A549 (cell line): ENCODE measurements at regions not wholly inside any gene's neighbourhood (a gene's known extent, or its start where the extent isn't known, plus 50 kb on each side); places are given as distances from the start of the nearest gene placed in this dataset.

ENCODE experiments used
- HDAC2 ChIP-seq: fragments of 200-600 bp; sonication (generic); IDR thresholded peaks from 2 replicates; pipeline ENCODE4 v1.6.1; 2016
- MAFK ChIP-seq: fragments of 450-650 bp; IDR thresholded peaks from 2 replicates; pipeline ENCODE4 v1.6.1; 2014; ENCODE audit not compliant: partially characterized antibody
- POLR2A ChIP-seq: IDR thresholded peaks from 2 replicates; pipeline ENCODE4 v1.6.1; 2012; ENCODE audit warnings: mild to moderate bottlenecking, low read length
- RAD21 ChIP-seq, 2 experiments: fragments of >200 bp in 1 of 2; sonication (Bioruptor Twin) in 1 of 2; formaldehyde crosslinking in 1 of 2; IDR thresholded peaks in 1 of 2; conservative IDR thresholded peaks in 1 of 2; 2 replicates in 1 of 2; 3 replicates in 1 of 2; pipeline ENCODE4 v1.6.1; 2012 to 2018; ENCODE audit warnings: inconsistent platforms in 1 of 2
- RCOR1 ChIP-seq: fragments of 150-350 bp; IDR thresholded peaks from 2 replicates; pipeline ENCODE4 v1.6.1; 2014; ENCODE audit warnings: antibody characterized with exemption, low read length, low read depth
- RNF2 ChIP-seq: fragments of 200-600 bp; sonication (generic); IDR thresholded peaks from 2 replicates; pipeline ENCODE4 v1.6.1; 2016; ENCODE audit warnings: low read depth, mild to moderate bottlenecking, antibody characterized with exemption, moderate library complexity, borderline replicate concordance
- TF ChIP-seq, protein P1 (sequence below): fragments of >200 bp; sonication (Bioruptor Twin); formaldehyde crosslinking; IDR thresholded peaks from 3 replicates; pipeline ENCODE4 v1.5.1; 2016

DNA sequence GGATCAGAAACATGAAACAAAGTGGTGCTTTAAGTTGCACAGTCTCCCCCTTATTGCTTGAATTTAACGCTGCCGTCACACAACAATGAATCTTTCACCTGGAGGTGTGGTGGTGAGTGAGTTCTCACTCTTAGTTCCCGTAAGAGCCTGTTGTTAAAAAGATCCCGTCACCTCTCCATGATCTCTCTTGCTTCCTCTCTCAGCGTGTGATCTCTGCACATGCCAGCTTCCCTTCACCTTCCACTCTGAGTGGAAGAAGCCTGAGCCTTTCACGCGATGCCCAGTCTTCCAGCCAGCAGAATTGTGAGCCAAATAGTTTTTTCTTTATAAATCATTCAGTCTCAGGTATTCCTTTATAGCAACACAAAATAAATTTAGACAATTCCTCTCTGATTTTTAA is 136.7 kb upstream of the CHL1 start:
- TF ChIP-seq, protein P1, sequence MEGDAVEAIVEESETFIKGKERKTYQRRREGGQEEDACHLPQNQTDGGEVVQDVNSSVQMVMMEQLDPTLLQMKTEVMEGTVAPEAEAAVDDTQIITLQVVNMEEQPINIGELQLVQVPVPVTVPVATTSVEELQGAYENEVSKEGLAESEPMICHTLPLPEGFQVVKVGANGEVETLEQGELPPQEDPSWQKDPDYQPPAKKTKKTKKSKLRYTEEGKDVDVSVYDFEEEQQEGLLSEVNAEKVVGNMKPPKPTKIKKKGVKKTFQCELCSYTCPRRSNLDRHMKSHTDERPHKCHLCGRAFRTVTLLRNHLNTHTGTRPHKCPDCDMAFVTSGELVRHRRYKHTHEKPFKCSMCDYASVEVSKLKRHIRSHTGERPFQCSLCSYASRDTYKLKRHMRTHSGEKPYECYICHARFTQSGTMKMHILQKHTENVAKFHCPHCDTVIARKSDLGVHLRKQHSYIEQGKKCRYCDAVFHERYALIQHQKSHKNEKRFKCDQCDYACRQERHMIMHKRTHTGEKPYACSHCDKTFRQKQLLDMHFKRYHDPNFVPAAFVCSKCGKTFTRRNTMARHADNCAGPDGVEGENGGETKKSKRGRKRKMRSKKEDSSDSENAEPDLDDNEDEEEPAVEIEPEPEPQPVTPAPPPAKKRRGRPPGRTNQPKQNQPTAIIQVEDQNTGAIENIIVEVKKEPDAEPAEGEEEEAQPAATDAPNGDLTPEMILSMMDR: no peak
- TF ChIP-seq MAFK (no peak), POLR2A (no peak), RCOR1 (no peak), RNF2 (no peak), HDAC2 (no peak), RAD21 (conservative IDR thresholded peaks at IDR 0.05 in 1 of 2, IDR thresholded peaks at IDR 0.05 in 1 of 2) (no peak)
